A549 (cell line): ENCODE measurements at regions not wholly inside any gene's neighbourhood (a gene's known extent, or its start where the extent isn't known, plus 50 kb on each side); places are given as distances from the start of the nearest gene placed in this dataset.

Source experiments
- ATAC-seq, 2 experiments: fragments of 200-7000 bp in 1 of 2; fragments of >200 bp in 1 of 2; cut with Nextera tagmentation in 1 of 2; cut with Tn5 transposase in 1 of 2; 3 replicates each; pipeline versions ENCODE4 v1.8.0 to v1.9.1; 2018 to 2020; ENCODE audit warnings: mild to moderate bottlenecking in 1 of 2, moderate library complexity in 1 of 2
- CTCF ChIA-PET: fragments of 300-600 bp; sonication (Branson Sonifier 250); formaldehyde crosslinking; extraction: SDS; loops from one replicate; lab custom pipeline; 2021; ENCODE audit warnings: antibody characterized with exemption, inconsistent platforms; lab: Yijun Ruan, JAX
- POLR2A ChIA-PET: fragments of 350-600 bp; formaldehyde crosslinking; extraction: SDS; loops from one replicate; lab custom pipeline; 2021; ENCODE audit warnings: antibody characterized with exemption, inconsistent platforms; lab: Yijun Ruan, JAX
- DNase-seq, 2 experiments: peaks; one replicate each; pipeline versions ENCODE4 v3.0.0 to v3.0.0-alpha.2; 2011 to 2016; ENCODE audit warnings: low read depth in 1 of 2, low spot score in 1 of 2
- FAIRE-seq: peaks from 2 replicates; lab custom pipeline; 2011; peaks lifted over from hg19 to GRCh38; lab: Jason Lieb, UNC
- H3K27ac ChIP-seq, 2 experiments: fragments of >200 bp; sonication (Bioruptor Twin); formaldehyde crosslinking; 3 replicates each; pipeline ENCODE4 v1.5.1; 2016 to 2017
- H3K4me1 ChIP-seq: fragments of >200 bp; sonication (Bioruptor Twin); formaldehyde crosslinking; 3 replicates; pipeline ENCODE4 v1.6.1; 2016
- H3K4me2 ChIP-seq: fragments of >200 bp; sonication (Bioruptor Twin); formaldehyde crosslinking; 3 replicates; pipeline ENCODE4 v1.6.1; 2016
- H3K4me3 ChIP-seq: fragments of >200 bp; sonication (Bioruptor Twin); formaldehyde crosslinking; 3 replicates; pipeline ENCODE4 v1.5.1; 2016
- H3K9me3 ChIP-seq: fragments of >200 bp; sonication (Bioruptor Twin); formaldehyde crosslinking; 3 replicates; pipeline ENCODE4 v1.6.1; 2016
- CBX2 ChIP-seq: fragments of 200-600 bp; sonication (generic); IDR thresholded peaks from 2 replicates; pipeline ENCODE4 v1.6.1; 2016; ENCODE audit warnings: low read depth, mild to moderate bottlenecking, borderline replicate concordance
- CEBPB ChIP-seq, 2 experiments: fragments of >200 bp in 1 of 2; sonication (Bioruptor Twin) in 1 of 2; formaldehyde crosslinking in 1 of 2; IDR thresholded peaks; 2 replicates each; pipeline ENCODE4 v1.6.1; 2012 to 2016
- CHD2 ChIP-seq: fragments of 150-350 bp; IDR thresholded peaks from 2 replicates; pipeline ENCODE4 v1.6.1; 2014; ENCODE audit warnings: low read length; ENCODE audit not compliant: partially characterized antibody
- CTCF ChIP-seq: fragments of >200 bp; sonication (Bioruptor Twin); formaldehyde crosslinking; IDR thresholded peaks from 3 replicates; pipeline ENCODE4 v1.5.1; 2016
- FOSB ChIP-seq: fragments of 250-450 bp; sonication (Bioruptor Pico); IDR thresholded peaks from 2 replicates; pipeline ENCODE4 v1.5.0; 2020; ENCODE audit warnings: mild to moderate bottlenecking, moderate library complexity
- GATA3 ChIP-seq: IDR thresholded peaks from 2 replicates; pipeline ENCODE4 v1.6.1; 2012; ENCODE audit warnings: borderline replicate concordance
- HDAC2 ChIP-seq: fragments of 200-600 bp; sonication (generic); IDR thresholded peaks from 2 replicates; pipeline ENCODE4 v1.6.1; 2016
- HES2 ChIP-seq: fragments of >200 bp; sonication (Bioruptor Twin); formaldehyde crosslinking; IDR thresholded peaks from 2 replicates; pipeline ENCODE4 v1.6.1; 2016
- HMGXB4 ChIP-seq: fragments of 250-450 bp; sonication (Bioruptor Pico); IDR thresholded peaks from 2 replicates; pipeline ENCODE4 v1.5.0; 2021; ENCODE audit warnings: mild to moderate bottlenecking, moderate library complexity, borderline replicate concordance
- KDM1A ChIP-seq: fragments of 200-600 bp; sonication (generic); IDR thresholded peaks from 2 replicates; pipeline ENCODE4 v1.6.1; 2016; ENCODE audit warnings: low read depth, mild to moderate bottlenecking
- MAX ChIP-seq: IDR thresholded peaks from 2 replicates; pipeline ENCODE4 v1.6.1; 2012
- NFE2L2 ChIP-seq: fragments of 150-350 bp; conservative IDR thresholded peaks from 2 replicates; pipeline ENCODE4 v1.6.1; 2014; ENCODE audit warnings: low read length
- NPAS2 ChIP-seq: fragments of 250-450 bp; sonication (Bioruptor Pico); IDR thresholded peaks from 2 replicates; pipeline ENCODE4 v1.8.0; 2022; ENCODE audit warnings: mild to moderate bottlenecking, moderate library complexity, borderline replicate concordance
- RAD21 ChIP-seq, 2 experiments: fragments of >200 bp in 1 of 2; sonication (Bioruptor Twin) in 1 of 2; formaldehyde crosslinking in 1 of 2; IDR thresholded peaks in 1 of 2; conservative IDR thresholded peaks in 1 of 2; 2 replicates in 1 of 2; 3 replicates in 1 of 2; pipeline ENCODE4 v1.6.1; 2012 to 2018; ENCODE audit warnings: inconsistent platforms in 1 of 2
- RCOR1 ChIP-seq: fragments of 150-350 bp; IDR thresholded peaks from 2 replicates; pipeline ENCODE4 v1.6.1; 2014; ENCODE audit warnings: antibody characterized with exemption, low read length, low read depth
- RNF2 ChIP-seq: fragments of 200-600 bp; sonication (generic); IDR thresholded peaks from 2 replicates; pipeline ENCODE4 v1.6.1; 2016; ENCODE audit warnings: low read depth, mild to moderate bottlenecking, antibody characterized with exemption, moderate library complexity, borderline replicate concordance
- USF2 ChIP-seq: fragments of 450-650 bp; IDR thresholded peaks from 2 replicates; pipeline ENCODE4 v1.6.1; 2014; ENCODE audit warnings: antibody characterized with exemption
- ZFP36 ChIP-seq: fragments of 450-650 bp; IDR thresholded peaks from 2 replicates; pipeline ENCODE4 v1.6.1; 2014; ENCODE audit warnings: borderline replicate concordance; ENCODE audit not compliant: partially characterized antibody
- ZSCAN20 ChIP-seq: fragments of 250-450 bp; sonication (Bioruptor Pico); IDR thresholded peaks from 2 replicates; pipeline ENCODE4 v1.8.0; 2022; ENCODE audit warnings: mild to moderate bottlenecking, moderate library complexity
- WGBS: methylation state at CpG from one replicate; pipeline ENCODE4 v1.1.6; 2017; ENCODE audit errors: missing lambda C conversion rate; 5-methylcytosine and 5-hydroxymethylcytosine counted together

GRCh38 chr20:53825282-53825681 is 231.6 kb upstream of the ZNF217 start:
- CTCF ChIA-PET = interaction anchor here (1.2 to 1.4 kb wide), 2 partner anchors 39 to 91 kb away, joined by 3 read pairs; no protein-coding TSS in a partner anchor
- DNase-seq (no peak), ATAC-seq (no peak), FAIRE-seq (no peak)
- no peak for TF ChIP-seq CBX2
- no peak for TF ChIP-seq ZSCAN20
- TF ChIP-seq HDAC2 = no peak
- no peak for TF ChIP-seq CEBPB (IDR thresholded peaks at IDR 0.05)
- no peak for TF ChIP-seq FOSB (CRISPR knock-in tag)
- no peak for TF ChIP-seq RNF2
- no peaks in the 10 kb centered on the region for H3K9me3 ChIP-seq
- 66% methylated on average over 4 of the region's 4 CpGs for WGBS
- POLR2A ChIA-PET = no interaction called here
- no peak overlapping the region for H3K4me2 ChIP-seq
- peaks cover 53% of the 10 kb centered on the region for H3K4me1 ChIP-seq
- peak overlapping the region; percentile 93 to 97; a peak in 5 of 6 replicates for H3K27ac ChIP-seq
- H3K4me3 ChIP-seq = no peak overlapping the region

GRCh38 chr20:53824779-53825178 is 231.1 kb upstream of the ZNF217 start:
- Histone ChIP-seq H3K4me2 (no peak overlapping the region), H3K4me1 (peaks cover 48% of the 10 kb centered on the region), H3K9me3 (no peaks in the 10 kb centered on the region)
- TF ChIP-seq CTCF (no peak), CBX2 (no peak)
- TF ChIP-seq, all 56 proteins: peak for 0
- Histone ChIP-seq H3K4me3 (no peak overlapping the region), H3K27ac (peak overlapping the region; percentile 29 to 93; a peak in 4 of 6 replicates)
- DNase-seq (no peak), ATAC-seq (no peak), FAIRE-seq (no peak)
- WGBS = 72% methylated on average over 4 of the region's 4 CpGs
- ChIA-PET POLR2A (interaction anchor here (0.6 kb wide), 1 partner anchor 166 kb away, joined by 4 read pairs; no protein-coding TSS in a partner anchor), CTCF (interaction anchor here (1.0 to 1.4 kb wide), 3 partner anchors 16 to 91 kb away, joined by 3 read pairs; no protein-coding TSS in a partner anchor)

- ChIA-PET CTCF (no interaction called here), POLR2A (no interaction called here)
- DNase-seq (no peak), FAIRE-seq (no peak), ATAC-seq (no peak)
- TF ChIP-seq RAD21 (conservative IDR thresholded peaks at IDR 0.05 in 1 of 2, IDR thresholded peaks at IDR 0.05 in 1 of 2) (no peak), KDM1A (0 out of 2 replicates have a peak, but pooled peaks have one; percentile 11)
- Histone ChIP-seq H3K4me1 (peaks cover 37% of the 10 kb centered on the region), H3K4me3 (no peak overlapping the region), H3K27ac (peak overlapping the region in 1 of 2 experiments; percentile 38; a peak in 2 of 6 replicates), H3K4me2 (no peak overlapping the region), H3K9me3 (0 out of 3 replicates have a peak, but pooled peaks cover 3% of the 10 kb centered on the region)
- 73% methylated on average over 6 of the region's 6 CpGs for WGBS
Observed at GRCh38 chr20:53823121-53823764, 229.6 kb upstream of the ZNF217 start.

- WGBS = 93% methylated on average over 5 of the region's 5 CpGs
- H3K4me1 ChIP-seq = peaks cover 30% of the 10 kb centered on the region
- DNase-seq (no peak), ATAC-seq (no peak), FAIRE-seq (no peak)
- H3K27ac ChIP-seq = peak overlapping the region in 1 of 2 experiments; percentile 25; a peak in 1 of 6 replicates
- POLR2A ChIA-PET = no interaction called here
- H3K4me3 ChIP-seq = no peak overlapping the region
- H3K4me2 ChIP-seq = no peak overlapping the region
- CTCF ChIA-PET = no interaction called here
- H3K9me3 ChIP-seq = 0 out of 3 replicates have a peak, but pooled peaks cover 3% of the 10 kb centered on the region
- TF ChIP-seq USF2 = no peak
- no peak for TF ChIP-seq RCOR1
- no peak for TF ChIP-seq GATA3
- no peak for TF ChIP-seq CHD2
- no peak for TF ChIP-seq ZFP36
- TF ChIP-seq RAD21 (conservative IDR thresholded peaks at IDR 0.05 in 1 of 2, IDR thresholded peaks at IDR 0.05 in 1 of 2) = no peak
- no peak for TF ChIP-seq HDAC2
- TF ChIP-seq HES2 = no peak
- no peak for TF ChIP-seq MAX
- no peak for TF ChIP-seq CBX2
- no peak for TF ChIP-seq ZSCAN20
- TF ChIP-seq NFE2L2 = no peak
- no peak for TF ChIP-seq HMGXB4 (CRISPR knock-in tag)
- no peak for TF ChIP-seq NPAS2 (CRISPR knock-in tag)
- TF ChIP-seq CEBPB (IDR thresholded peaks at IDR 0.05) = no peak
Observed at GRCh38 chr20:53822534-53822933, 228.9 kb upstream of the ZNF217 start.
